ACHN (cell line): ENCODE measurements at regions not wholly inside any gene's neighbourhood (a gene's known extent, or its start where the extent isn't known, plus 50 kb on each side); places are given as distances from the start of the nearest gene placed in this dataset.
"Not testable (repeated sequence)": the region's sequence is repeated elsewhere in the genome, so short reads cannot be mapped to it uniquely, and the experiment has no call there.

Experiments used
- DNase-seq: peaks from one replicate; pipeline ENCODE4 v3.0.0-alpha.2; 2015
- in situ Hi-C: cut with HindIII; loops from 2 replicates; pipeline ENCODE4 v1.10.0; 2017; ENCODE audit warnings: low sequenced_read_pairs, low pct_ligation_motif_present, low pct_unique_long_range_greater_than_20kb

- in situ Hi-C loops, DNase-seq: not testable (repeated sequence)
Observed at GRCh38 chr15:85196697-85197096, 183.7 kb upstream of the AKAP13 start.

GRCh38 chr15:85197582-85197981 lies 182.8 kb upstream of the AKAP13 start:
- in situ Hi-C loops, DNase-seq: not testable (repeated sequence)

GRCh38 chr15:85198432-85198831 lies 182.0 kb upstream of the AKAP13 start:
- in situ Hi-C loops, DNase-seq: not testable (repeated sequence)

DNA sequence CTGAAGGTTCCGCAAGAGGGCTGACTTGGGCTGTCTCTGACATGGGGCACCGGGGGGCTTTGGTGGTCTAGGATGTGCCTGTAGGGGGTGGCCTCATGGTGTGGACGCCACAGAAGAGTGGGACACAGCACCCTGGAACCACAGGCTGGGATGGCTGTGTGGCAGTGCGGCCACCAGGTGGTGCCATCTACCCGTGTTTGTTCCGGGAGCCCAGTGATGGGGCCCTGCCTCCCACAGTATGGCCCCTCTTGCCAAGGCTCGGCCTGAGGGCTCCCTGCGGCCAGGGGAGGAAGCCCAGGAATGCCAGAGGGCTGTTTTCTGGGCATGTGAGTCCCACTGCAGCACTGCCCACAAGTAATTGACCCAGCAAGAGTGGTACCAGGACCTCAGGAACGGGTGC lies 180.2 kb upstream of the AKAP13 start:
- in situ Hi-C loops, DNase-seq: not testable (repeated sequence)

DNA sequence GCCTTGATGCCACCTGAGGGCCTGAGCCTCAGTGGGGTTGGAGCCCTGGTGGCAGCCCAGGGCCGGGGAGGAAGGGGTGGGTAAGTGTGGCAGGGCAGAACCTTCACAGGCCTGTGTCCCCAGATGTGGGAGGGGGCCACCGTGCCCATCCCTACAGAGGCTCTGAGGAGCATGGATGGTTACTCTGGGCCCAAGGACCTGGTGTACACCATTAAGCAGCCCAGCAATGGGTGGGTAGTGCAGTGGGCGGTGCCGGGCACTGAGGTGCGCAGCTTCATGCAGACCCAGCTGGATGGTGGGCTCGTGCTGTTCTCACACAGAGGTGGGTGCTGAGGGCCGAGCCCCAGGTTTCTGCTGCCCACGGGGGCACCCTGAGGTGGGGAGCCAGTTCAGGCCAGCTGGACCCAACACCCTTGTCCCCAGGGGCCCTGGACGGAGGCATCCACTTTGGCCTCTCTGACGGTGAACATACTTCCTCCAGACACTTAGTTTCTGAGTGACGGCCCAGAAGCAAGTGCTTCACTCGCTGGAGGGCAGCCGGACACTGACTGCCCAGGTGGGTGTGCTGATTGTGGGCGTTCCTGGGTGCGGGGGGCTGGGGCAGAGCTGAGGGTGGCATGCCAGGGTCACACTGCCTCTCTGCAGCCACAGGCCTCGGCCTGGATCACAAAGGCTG lies 179.1 kb upstream of the AKAP13 start:
- DNase-seq, in situ Hi-C loops: not testable (repeated sequence)

DNA sequence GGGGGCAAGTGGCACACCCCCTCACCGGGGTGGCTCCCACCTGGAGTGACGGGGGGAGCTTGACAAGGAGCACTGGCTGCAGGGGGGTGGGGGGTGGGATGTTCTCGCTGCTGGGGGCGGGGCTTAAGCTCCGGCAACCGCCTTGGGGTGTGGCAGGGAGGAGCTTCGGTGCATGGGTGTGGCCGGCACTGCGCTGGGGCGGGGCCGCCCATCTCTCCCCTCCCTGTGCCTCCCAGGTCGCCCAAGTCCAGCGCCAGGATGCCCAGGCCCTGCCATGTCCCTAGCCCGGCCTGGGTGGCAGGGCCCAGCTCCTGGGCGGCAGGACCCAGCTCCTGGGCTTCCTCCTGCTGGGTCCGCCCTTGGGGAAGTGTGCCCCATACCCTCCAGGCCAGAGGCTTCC lies 175.9 kb upstream of the AKAP13 start:
- DNase-seq, in situ Hi-C loops: not testable (repeated sequence)

GRCh38 chr15:85233791-85234325 lies 146.5 kb upstream of the AKAP13 start:
- in situ Hi-C loops, DNase-seq: not testable (repeated sequence)

- in situ Hi-C loops, DNase-seq: not testable (repeated sequence)
Observed at GRCh38 chr15:85234450-85235196, 145.8 kb upstream of the AKAP13 start.

- DNase-seq, in situ Hi-C loops: not testable (repeated sequence)
Observed at GRCh38 chr15:85244056-85244455, 136.3 kb upstream of the AKAP13 start.

DNA sequence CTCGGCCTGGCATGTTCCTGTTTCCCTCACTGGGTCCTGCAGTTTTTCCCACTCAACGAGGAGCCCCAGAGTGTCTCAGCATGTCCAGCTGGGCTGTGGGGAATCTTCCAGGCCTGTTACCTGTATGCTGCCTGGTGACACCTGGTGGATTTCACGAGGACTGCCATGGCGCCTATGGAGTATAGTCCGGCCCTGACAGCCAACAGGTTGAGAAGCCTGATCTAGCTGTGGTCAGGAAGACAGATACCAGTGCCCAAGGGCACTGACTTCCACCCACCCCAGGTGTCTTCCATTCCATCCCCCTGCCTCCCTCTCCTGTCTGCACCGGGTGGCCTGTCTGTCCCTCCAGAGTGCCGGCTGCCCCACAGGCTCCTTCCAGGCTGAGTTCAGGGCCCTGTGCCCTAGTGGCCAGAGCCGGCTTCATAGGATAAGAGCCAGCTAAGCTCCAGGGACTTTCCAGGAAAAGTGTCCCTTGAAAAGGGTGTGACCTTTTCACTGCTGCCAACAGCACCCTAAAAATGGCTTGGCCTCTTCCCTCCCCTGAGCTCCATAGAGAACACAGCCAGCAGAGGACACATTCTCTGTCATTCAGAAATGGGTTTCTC lies 129.4 kb upstream of the AKAP13 start:
- DNase-seq = peak; percentile 15
- in situ Hi-C loops = not testable (repeated sequence)

DNA sequence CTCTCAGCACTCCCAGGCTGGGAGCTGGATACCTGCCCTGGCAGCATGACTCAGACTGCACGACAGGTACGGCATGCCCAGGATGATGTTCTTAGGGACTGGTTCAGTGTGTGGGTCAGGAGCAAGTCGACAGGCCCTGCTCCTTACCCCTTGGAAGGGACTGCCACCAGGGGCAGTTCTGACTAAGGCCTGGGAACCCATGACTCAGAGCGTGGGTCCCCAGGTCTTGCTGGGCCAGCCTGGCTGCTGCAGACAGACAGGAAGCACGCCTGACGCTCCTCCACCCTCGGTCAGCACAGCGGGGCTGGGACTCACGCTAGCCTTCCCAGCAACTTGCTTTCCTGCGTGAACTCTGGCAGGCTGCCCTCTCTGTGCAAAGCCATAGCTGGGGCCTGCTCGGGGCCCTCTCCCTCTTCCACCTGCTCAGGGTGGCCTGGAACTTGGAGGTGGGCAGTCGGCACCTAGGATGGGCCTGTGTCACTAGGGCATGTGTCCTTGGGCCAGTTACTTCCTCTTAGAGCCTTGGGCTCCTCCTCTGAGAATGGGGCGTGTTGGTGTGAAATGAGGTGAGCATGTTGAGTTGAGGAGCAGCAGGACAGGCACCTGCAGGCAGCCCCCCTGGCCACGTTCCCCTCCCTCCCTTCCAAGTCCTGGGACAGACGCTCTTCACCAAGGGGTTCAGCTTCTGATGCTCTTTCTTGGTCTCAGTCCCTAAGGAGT lies 127.0 kb upstream of the AKAP13 start:
- in situ Hi-C loops = not testable (repeated sequence)
- DNase-seq = peak; percentile 8

DNA sequence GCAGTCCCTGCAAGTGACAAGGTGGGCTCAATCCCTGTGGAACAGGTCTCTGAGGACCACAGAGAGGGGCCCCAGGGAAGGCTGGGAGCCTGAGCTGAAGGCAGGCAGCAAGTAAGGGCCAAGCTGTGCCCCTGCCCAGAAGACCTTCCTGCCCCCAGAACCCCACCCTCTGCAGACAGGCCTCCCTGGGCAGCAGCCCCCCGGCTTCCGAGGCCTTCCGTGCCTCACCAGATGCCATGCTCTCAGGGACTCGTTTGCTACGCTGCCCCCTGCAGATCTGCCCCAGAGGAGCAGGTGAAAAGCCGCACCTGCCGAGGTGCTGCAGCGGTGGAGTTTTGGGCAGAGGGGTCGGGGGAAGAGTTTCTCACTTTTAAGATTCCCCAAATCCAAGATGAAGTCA lies 125.4 kb upstream of the AKAP13 start:
- DNase-seq, in situ Hi-C loops: not testable (repeated sequence)

GRCh38 chr15:85255502-85255901 lies 124.9 kb upstream of the AKAP13 start:
- in situ Hi-C loops, DNase-seq: not testable (repeated sequence)

- DNase-seq, in situ Hi-C loops: not testable (repeated sequence)
Observed at GRCh38 chr15:85256009-85256997, 124.1 kb upstream of the AKAP13 start.

GRCh38 chr15:85258062-85258445 lies 122.3 kb upstream of the AKAP13 start:
- in situ Hi-C loops, DNase-seq: not testable (repeated sequence)

DNA sequence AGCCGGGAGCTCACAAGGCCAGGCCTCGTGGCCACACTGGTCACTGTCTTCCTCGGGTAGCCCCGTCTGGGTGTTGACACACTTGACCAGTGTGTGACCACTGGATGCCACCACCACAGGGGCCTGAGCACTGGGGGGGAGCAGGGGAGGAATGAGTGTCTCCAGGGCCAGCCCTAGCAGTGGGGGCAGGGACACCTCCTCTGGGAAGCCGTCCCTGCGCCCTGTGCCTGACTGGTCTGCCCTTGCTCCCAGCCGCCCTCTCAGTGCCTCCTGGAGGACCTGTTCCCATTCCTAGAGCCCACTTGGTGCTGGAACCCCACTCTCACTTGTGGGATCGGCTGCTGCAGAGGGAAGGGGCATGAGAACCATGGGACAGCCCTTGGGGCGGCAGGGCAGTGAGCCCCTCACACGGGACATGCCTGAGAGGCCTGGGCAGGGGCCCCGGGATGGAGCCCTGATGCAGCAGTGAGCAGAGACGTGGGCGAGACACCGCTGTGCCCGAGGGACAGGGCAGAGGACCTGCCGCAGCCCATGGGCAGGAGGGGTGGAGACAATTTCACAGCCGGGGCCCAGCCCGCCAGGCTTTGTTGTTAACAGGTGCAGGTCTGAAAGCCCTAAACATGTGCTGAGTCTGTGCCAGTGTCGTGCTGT lies 121.7 kb upstream of the AKAP13 start:
- DNase-seq, in situ Hi-C loops: not testable (repeated sequence)

DNA sequence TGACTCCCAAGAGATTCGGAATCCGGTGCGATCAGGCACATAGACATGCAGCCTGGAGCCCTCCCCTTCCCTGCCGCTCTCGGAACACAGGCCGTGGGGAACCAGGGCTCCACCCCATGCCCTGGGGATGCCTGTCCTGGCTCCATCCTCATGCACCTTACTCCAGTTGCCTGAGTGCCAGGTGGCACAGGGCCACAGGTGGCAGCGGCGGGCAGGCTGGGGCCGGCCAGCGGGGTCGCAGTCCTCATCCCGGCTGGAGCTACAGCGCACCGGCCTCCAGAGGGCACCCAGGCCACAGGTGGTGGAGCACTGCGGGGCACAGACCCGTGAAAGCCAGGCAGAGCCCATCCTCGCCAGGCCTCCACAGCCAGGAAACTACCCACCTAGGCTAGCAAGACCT lies 119.9 kb upstream of the AKAP13 start:
- in situ Hi-C loops, DNase-seq: not testable (repeated sequence)
